SK-N-MC (cell line): ENCODE measurements at regions not wholly inside any gene's neighbourhood (a gene's known extent, or its start where the extent isn't known, plus 50 kb on each side); places are given as distances from the start of the nearest gene placed in this dataset.

Experiments used
- EZH2 ChIP-seq: fragments of 200-600 bp; sonication (generic); IDR thresholded peaks from one replicate; pipeline ENCODE4 v1.6.1; 2017; ENCODE audit warnings: antibody characterized with exemption
- FOXP2 ChIP-seq: optimal IDR thresholded peaks from 2 replicates; pipeline ENCODE3; 2011; ENCODE audit warnings: mild to moderate bottlenecking, moderate library complexity; ENCODE audit not compliant: insufficient read depth; ENCODE audit errors: extremely low read length, control extremely low read depth
- POLR2AphosphoS5 ChIP-seq: IDR thresholded peaks from 2 replicates; pipeline ENCODE4 v1.6.1; 2012; ENCODE audit warnings: mild to moderate bottlenecking, low read depth, low read length, borderline replicate concordance

DNA sequence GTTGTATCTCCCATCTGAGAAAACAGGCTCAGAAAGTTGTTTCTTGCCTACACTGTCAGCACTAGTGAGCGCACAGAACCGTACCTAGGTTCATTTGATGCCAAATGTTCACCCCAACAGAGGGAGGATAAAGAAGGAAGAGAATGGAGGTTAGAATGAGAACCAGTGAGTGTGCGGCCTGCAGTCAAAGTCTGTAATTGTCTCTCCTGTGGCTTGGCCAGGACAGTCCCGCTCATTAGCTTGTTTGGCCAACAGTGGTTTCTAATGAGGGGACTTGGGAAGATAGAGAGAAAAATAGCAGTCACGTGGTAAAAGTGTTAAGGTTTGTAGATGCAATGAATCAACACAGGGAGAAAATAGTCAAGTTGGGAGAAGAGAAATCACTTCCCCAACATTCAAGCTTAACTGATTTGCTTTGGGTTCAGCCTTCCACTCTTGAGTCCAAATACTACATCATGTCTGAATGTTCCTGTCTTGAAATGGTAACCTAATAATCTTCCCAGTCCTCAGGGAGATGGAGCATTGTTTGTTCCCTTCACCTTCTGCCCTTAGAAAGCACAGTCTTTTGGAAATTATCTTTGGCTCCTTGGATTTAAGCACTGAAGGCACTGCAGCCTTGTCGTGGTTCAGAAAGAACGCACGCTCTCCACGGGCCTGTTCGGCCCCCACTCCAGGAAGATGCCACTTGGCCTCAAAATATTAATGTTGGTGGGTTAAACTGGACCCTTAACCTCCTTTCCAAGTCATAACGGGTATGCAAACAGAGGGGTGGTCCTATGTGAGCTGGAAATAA, 360.4 kb upstream of the ZNF32 start:
- TF ChIP-seq EZH2 (no peak), POLR2AphosphoS5 (no peak), FOXP2 (no peak)
